ENCODE measurements at regions not wholly inside any gene's neighbourhood (a gene's known extent, or its start where the extent isn't known, plus 50 kb on each side); places are given as distances from the start of the nearest gene placed in this dataset.

- no peak for TF ChIP-seq EZH2phosphoT487 (IDR thresholded peaks at IDR 0.05; ENCODE audit: borderline replicate concordance)
- TF ChIP-seq CBX3 (IDR thresholded peaks at IDR 0.05; ENCODE audit: low read depth): no peak
- TF ChIP-seq, protein P1, sequence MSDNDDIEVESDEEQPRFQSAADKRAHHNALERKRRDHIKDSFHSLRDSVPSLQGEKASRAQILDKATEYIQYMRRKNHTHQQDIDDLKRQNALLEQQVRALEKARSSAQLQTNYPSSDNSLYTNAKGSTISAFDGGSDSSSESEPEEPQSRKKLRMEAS (IDR thresholded peaks at IDR 0.05): no peak
- no peak for TF ChIP-seq CTCF (IDR thresholded peaks at IDR 0.05 in 2 of 3, conservative IDR thresholded peaks at IDR 0.05 in 1 of 3; ENCODE audit: borderline replicate concordance in 1 of 3, insufficient read depth in 1 of 3, low read depth in 2 of 3, low read length in 2 of 3)
- TF ChIP-seq POLR2A (IDR thresholded peaks at IDR 0.05; ENCODE audit: borderline replicate concordance, extremely low read depth, insufficient read depth, insufficient read length): no peak
- TF ChIP-seq YY1 (IDR thresholded peaks at IDR 0.05; ENCODE audit: extremely low read depth, insufficient replicate concordance, low read depth, low read length): no peak
- TF ChIP-seq REST (IDR thresholded peaks at IDR 0.05; ENCODE audit: low read depth): no peak
- no peak for TF ChIP-seq ZBTB33 (IDR thresholded peaks at IDR 0.05; ENCODE audit: extremely low read depth, insufficient replicate concordance, low read length)
- TF ChIP-seq POLR2AphosphoS5 (IDR thresholded peaks at IDR 0.05; ENCODE audit: low read depth, low read length): no peak
- no peak for TF ChIP-seq EZH2 (IDR thresholded peaks at IDR 0.05)
- TF ChIP-seq ATF3 (IDR thresholded peaks at IDR 0.05): no peak
- no peak for TF ChIP-seq EGR1 (IDR thresholded peaks at IDR 0.05; ENCODE audit: low read depth)
- no peak for TF ChIP-seq JUND (IDR thresholded peaks at IDR 0.05)
Observed at GRCh38 chr2:4715065-4715464, 977.1 kb upstream of the SOX11 start.
